MM.1S (cell line): ENCODE measurements at regions not wholly inside any gene's neighbourhood (a gene's known extent, or its start where the extent isn't known, plus 50 kb on each side); places are given as distances from the start of the nearest gene placed in this dataset.

ENCODE experiments used
- DNase-seq: peaks from one replicate; pipeline ENCODE4 v3.0.0-alpha.2; 2015
- H2AFZ ChIP-seq: fragments of 300-600 bp; sonication (generic); 2 replicates; pipeline ENCODE4 v1.6.0; 2016; ENCODE audit warnings: antibody characterized with exemption, low read length
- H3F3A ChIP-seq: fragments of 300-600 bp; sonication (generic); 2 replicates; pipeline ENCODE4 v1.6.1; 2016; ENCODE audit warnings: mild to moderate bottlenecking, antibody characterized with exemption, low read length, moderate library complexity, mixed read lengths; ENCODE audit not compliant: insufficient read depth
- H3K27ac ChIP-seq: fragments of 300-600 bp; sonication (generic); 2 replicates; pipeline ENCODE4 v1.5.1; 2016; ENCODE audit warnings: mild to moderate bottlenecking, low read length
- H3K27me3 ChIP-seq: fragments of 300-600 bp; sonication (generic); replicated peaks from 2 replicates; pipeline ENCODE4 v1.6.0; 2016; ENCODE audit warnings: low read length; ENCODE audit not compliant: insufficient read depth
- H3K36me3 ChIP-seq: fragments of 300-600 bp; sonication (generic); replicated peaks from 2 replicates; pipeline ENCODE4 v1.6.1; 2016; ENCODE audit warnings: mild to moderate bottlenecking, low read length, mixed read lengths; ENCODE audit not compliant: insufficient read depth
- H3K4me1 ChIP-seq: fragments of 300-600 bp; sonication (generic); 2 replicates; pipeline ENCODE4 v1.6.1; 2016; ENCODE audit warnings: low read length, mixed read lengths
- H3K4me2 ChIP-seq: fragments of 300-600 bp; sonication (generic); 2 replicates; pipeline ENCODE4 v1.6.0; 2016; ENCODE audit warnings: low read depth, low read length
- H3K4me3 ChIP-seq: fragments of 300-600 bp; sonication (generic); 2 replicates; pipeline ENCODE4 v1.5.1; 2016; ENCODE audit warnings: low read length, mixed read lengths
- H3K79me2 ChIP-seq: fragments of 300-600 bp; sonication (generic); 2 replicates; pipeline ENCODE4 v1.6.1; 2016; ENCODE audit warnings: mixed run types, low read length, mixed read lengths
- H3K9ac ChIP-seq: fragments of 300-600 bp; sonication (generic); 2 replicates; pipeline ENCODE4 v1.6.1; 2016; ENCODE audit warnings: low read length, mixed read lengths
- H3K9me2 ChIP-seq: fragments of 300-600 bp; sonication (generic); replicated peaks from 2 replicates; pipeline ENCODE4 v1.6.1; 2016; ENCODE audit warnings: mild to moderate bottlenecking, low read length, mixed read lengths; ENCODE audit not compliant: insufficient read depth
- H3K9me3 ChIP-seq: fragments of 300-600 bp; sonication (generic); replicated peaks from 2 replicates; pipeline ENCODE4 v1.6.1; 2016; ENCODE audit warnings: mild to moderate bottlenecking, low read length, mixed read lengths; ENCODE audit not compliant: insufficient read depth
- H4K20me1 ChIP-seq: fragments of 300-600 bp; sonication (generic); 2 replicates; pipeline ENCODE4 v1.6.1; 2016; ENCODE audit warnings: mild to moderate bottlenecking, low read length, moderate library complexity, mixed read lengths; ENCODE audit not compliant: insufficient read depth
- CTCF ChIP-seq: fragments of 300-600 bp; sonication (generic); IDR thresholded peaks from 2 replicates; pipeline ENCODE4 v1.5.1; 2016; ENCODE audit warnings: antibody characterized with exemption, low read length, mixed read lengths
- EZH2 ChIP-seq: fragments of 300-600 bp; sonication (generic); optimal IDR thresholded peaks from 2 replicates; pipeline ENCODE3; 2017; ENCODE audit warnings: low read depth, mild to moderate bottlenecking, antibody characterized with exemption, low read length, mixed read lengths
- EZH2phosphoT487 ChIP-seq: fragments of 300-600 bp; sonication (generic); IDR thresholded peaks from 2 replicates; pipeline ENCODE4 v1.6.1; 2018; ENCODE audit warnings: antibody characterized with exemption, low read length

- H3K27ac ChIP-seq, result no peak overlapping the region
- no peaks in the 10 kb centered on the region for H3K36me3 ChIP-seq
- no peak for DNase-seq
- no peaks in the 10 kb centered on the region for H3F3A ChIP-seq
- H3K4me1 ChIP-seq, result peaks cover 2% of the 10 kb centered on the region
- H3K4me2 ChIP-seq, result no peak overlapping the region
- no peak overlapping the region for H3K4me3 ChIP-seq
- H3K9ac ChIP-seq, result no peak overlapping the region
- no peaks in the 10 kb centered on the region for H3K9me3 ChIP-seq
- no peaks in the 10 kb centered on the region for H3K9me2 ChIP-seq
- no peaks in the 10 kb centered on the region for H4K20me1 ChIP-seq
- TF ChIP-seq CTCF (no peak), EZH2phosphoT487 (no peak), EZH2 (no peak)
- no peaks in the 10 kb centered on the region for H3K79me2 ChIP-seq
- H3K27me3 ChIP-seq, result no peaks in the 10 kb centered on the region
- no peak overlapping the region for H2AFZ ChIP-seq
Measured at GRCh38 chr1:173405281-173405680, 71.9 kb upstream of the PRDX6 start.

GRCh38 chr1:173405834-173406233, 71.3 kb upstream of the PRDX6 start:
- H3F3A ChIP-seq, result no peaks in the 10 kb centered on the region
- no peak overlapping the region for H2AFZ ChIP-seq
- H3K27me3 ChIP-seq, result no peaks in the 10 kb centered on the region
- H3K27ac ChIP-seq, result no peak overlapping the region
- no peaks in the 10 kb centered on the region for H3K36me3 ChIP-seq
- no peaks in the 10 kb centered on the region for H3K9me3 ChIP-seq
- no peaks in the 10 kb centered on the region for H4K20me1 ChIP-seq
- H3K4me1 ChIP-seq, result peaks cover 7% of the 10 kb centered on the region
- no peak overlapping the region for H3K4me2 ChIP-seq
- no peaks in the 10 kb centered on the region for H3K79me2 ChIP-seq
- no peak for TF ChIP-seq EZH2phosphoT487
- TF ChIP-seq EZH2, result no peak
- TF ChIP-seq CTCF, result no peak
- no peak overlapping the region for H3K9ac ChIP-seq
- H3K9me2 ChIP-seq, result no peaks in the 10 kb centered on the region
- no peak for DNase-seq
- H3K4me3 ChIP-seq, result no peak overlapping the region

GRCh38 chr1:173406783-173407230, 70.3 kb upstream of the PRDX6 start:
- no peak overlapping the region for H3K4me2 ChIP-seq
- H3K79me2 ChIP-seq, result no peaks in the 10 kb centered on the region
- no peak overlapping the region for H2AFZ ChIP-seq
- peaks cover 7% of the 10 kb centered on the region for H3K4me1 ChIP-seq
- H3K9me2 ChIP-seq, result no peaks in the 10 kb centered on the region
- H4K20me1 ChIP-seq, result no peaks in the 10 kb centered on the region
- DNase-seq, result no peak
- TF ChIP-seq EZH2phosphoT487 (no peak), CTCF (no peak), EZH2 (no peak)
- H3K4me3 ChIP-seq, result no peak overlapping the region
- H3K36me3 ChIP-seq, result no peaks in the 10 kb centered on the region
- no peak overlapping the region for H3K27ac ChIP-seq
- H3F3A ChIP-seq, result no peaks in the 10 kb centered on the region
- H3K9ac ChIP-seq, result no peak overlapping the region
- H3K27me3 ChIP-seq, result no peaks in the 10 kb centered on the region
- no peaks in the 10 kb centered on the region for H3K9me3 ChIP-seq
